H1 (cell line): ENCODE measurements at regions not wholly inside any gene's neighbourhood (a gene's known extent, or its start where the extent isn't known, plus 50 kb on each side); places are given as distances from the start of the nearest gene placed in this dataset.

Experiments
- CTCF ChIA-PET: fragments of 300-600 bp; sonication (Branson Sonifier 250); formaldehyde crosslinking; loops from one replicate; lab custom pipeline; 2021; ENCODE audit not compliant: partially characterized antibody; lab: Charles Lee
- POLR2A ChIA-PET: fragments of 300-600 bp; sonication (Branson Sonifier 250); formaldehyde crosslinking; loops from one replicate; lab custom pipeline; 2021; ENCODE audit warnings: inconsistent platforms; ENCODE audit not compliant: partially characterized antibody; lab: Charles Lee
- DNase-seq, 2 experiments: peaks; one replicate each; pipeline versions ENCODE4 v3.0.0 to v3.0.0-alpha.2; 2010 to 2022; ENCODE audit warnings: low spot score in 2 of 2, low read depth in 1 of 2, mixed read lengths in 1 of 2
- FAIRE-seq: peaks from 2 replicates; lab custom pipeline; 2011; peaks lifted over from hg19 to GRCh38; lab: Jason Lieb, UNC
- H2AFZ ChIP-seq: 2 replicates; pipeline ENCODE4 v1.8.1; 2012; ENCODE audit warnings: low read length, inconsistent platforms
- H2AK5ac ChIP-seq: 2 replicates; pipeline ENCODE4 v1.6.1; 2013; ENCODE audit warnings: low read depth, low read length
- H2BK120ac ChIP-seq: replicated peaks from 2 replicates; pipeline ENCODE3; 2013; ENCODE audit warnings: low read depth, low read length, inconsistent platforms
- H2BK12ac ChIP-seq: 2 replicates; pipeline ENCODE4 v1.6.1; 2013; ENCODE audit warnings: low read depth, low read length
- H2BK15ac ChIP-seq: 2 replicates; pipeline ENCODE4 v1.6.1; 2013; ENCODE audit warnings: low read length
- H2BK20ac ChIP-seq: 2 replicates; pipeline ENCODE4 v1.6.1; 2013; ENCODE audit warnings: low read length
- H2BK5ac ChIP-seq: 2 replicates; pipeline ENCODE4 v1.6.1; 2013; ENCODE audit warnings: low read depth, low read length
- H3K14ac ChIP-seq: 2 replicates; pipeline ENCODE4 v1.6.1; 2013; ENCODE audit warnings: inconsistent platforms; ENCODE audit not compliant: insufficient read length
- H3K18ac ChIP-seq: 2 replicates; pipeline ENCODE4 v1.6.1; 2013; ENCODE audit warnings: low read length; ENCODE audit errors: extremely low read depth
- H3K23ac ChIP-seq: 2 replicates; pipeline ENCODE4 v1.6.1; 2013; ENCODE audit warnings: inconsistent platforms; ENCODE audit not compliant: insufficient read length
- H3K23me2 ChIP-seq: 2 replicates; pipeline ENCODE4 v1.6.1; 2013; ENCODE audit warnings: low read depth, low read length
- H3K27ac ChIP-seq: 2 replicates; pipeline ENCODE4 v1.6.1; 2011; ENCODE audit warnings: low read depth, low read length, inconsistent platforms
- H3K27me3 ChIP-seq, 4 experiments: replicated peaks in 1 of 4; 1 replicate in 1 of 4; 2 replicates in 3 of 4; pipeline versions ENCODE4 v1.6.1 to v1.8.1; 2011 to 2013; ENCODE audit warnings: low read length in 3 of 4, mild to moderate bottlenecking in 3 of 4, inconsistent platforms in 2 of 4, mixed read lengths in 2 of 4, moderate library complexity in 1 of 4; ENCODE audit not compliant: control insufficient read depth in 3 of 4, insufficient read depth in 3 of 4; ENCODE audit errors: extremely low read depth in 1 of 4
- H3K36me3 ChIP-seq, 4 experiments: 2 replicates each; pipeline versions ENCODE4 v1.6.1 to v1.8.1; 2011 to 2013; ENCODE audit warnings: mild to moderate bottlenecking in 4 of 4, low read length in 3 of 4, moderate library complexity in 2 of 4, control low read depth in 1 of 4, inconsistent platforms in 1 of 4; ENCODE audit not compliant: insufficient read depth in 4 of 4, control insufficient read depth in 2 of 4
- H3K4ac ChIP-seq: replicated peaks from 2 replicates; pipeline ENCODE3; 2013; ENCODE audit warnings: low read length, low read depth, mixed read lengths, inconsistent platforms; ENCODE audit not compliant: insufficient read length
- H3K4me1 ChIP-seq, 4 experiments: replicated peaks in 1 of 4; 1 replicate in 1 of 4; 2 replicates in 3 of 4; pipeline versions ENCODE4 v1.6.1 to v1.8.1; 2011 to 2013; ENCODE audit warnings: low read length in 3 of 4, inconsistent platforms in 2 of 4, mixed read lengths in 1 of 4; ENCODE audit not compliant: insufficient read depth in 4 of 4, control insufficient read depth in 3 of 4
- H3K4me2 ChIP-seq, 2 experiments: 2 replicates each; pipeline versions ENCODE4 v1.6.1 to v1.8.1; 2011 to 2013; ENCODE audit warnings: low read depth in 2 of 2, low read length in 2 of 2, control low read depth in 1 of 2, inconsistent platforms in 1 of 2, mild to moderate bottlenecking in 1 of 2; ENCODE audit not compliant: insufficient read depth in 1 of 2
- H3K4me3 ChIP-seq, 4 experiments: fragments of 200-600, 300-600 bp in 1 of 4; sonication (generic), shearing (Covaris generic), sonication (Bioruptor Twin) in 1 of 4; 2 replicates each; pipeline versions ENCODE4 v1.5.1 to v1.8.1; 2011 to 2016; ENCODE audit warnings: low read length in 4 of 4, low read depth in 3 of 4, control low read depth in 2 of 4, inconsistent platforms in 2 of 4, mild to moderate bottlenecking in 2 of 4, mixed read lengths in 1 of 4, moderate library complexity in 1 of 4; ENCODE audit not compliant: insufficient read depth in 2 of 4; ENCODE audit errors: extremely low read depth in 1 of 4
- H3K56ac ChIP-seq: replicated peaks from 2 replicates; pipeline ENCODE3; 2013; ENCODE audit warnings: low read depth, mild to moderate bottlenecking, mixed read lengths, low read length, inconsistent platforms; ENCODE audit not compliant: insufficient read length
- H3K79me1 ChIP-seq: 2 replicates; pipeline ENCODE4 v1.6.1; 2013; ENCODE audit warnings: low read depth, low read length, control low read depth
- H3K79me2 ChIP-seq, 2 experiments: 2 replicates each; pipeline versions ENCODE4 v1.6.1 to v1.8.1; 2012 to 2013; ENCODE audit warnings: low read length in 2 of 2, mild to moderate bottlenecking in 2 of 2, inconsistent platforms in 1 of 2; ENCODE audit not compliant: insufficient read depth in 2 of 2, control insufficient read depth in 1 of 2
- H3K9ac ChIP-seq, 4 experiments: replicated peaks in 1 of 4; 1 replicate in 1 of 4; 2 replicates in 3 of 4; pipeline versions ENCODE4 v1.6.1 to v1.8.1; 2011 to 2013; ENCODE audit warnings: low read depth in 3 of 4, low read length in 3 of 4, control low read depth in 2 of 4, mild to moderate bottlenecking in 2 of 4, moderate library complexity in 2 of 4, inconsistent platforms in 1 of 4; ENCODE audit errors: extremely low read depth in 1 of 4
- H3K9me3 ChIP-seq, 2 experiments: 2 replicates each; pipeline versions ENCODE4 v1.6.1 to v1.8.1; 2012 to 2013; ENCODE audit warnings: mild to moderate bottlenecking in 2 of 2, moderate library complexity in 2 of 2, control low read depth in 1 of 2, inconsistent platforms in 1 of 2, low read depth in 1 of 2, low read length in 1 of 2, mixed read lengths in 1 of 2; ENCODE audit not compliant: insufficient read depth in 2 of 2
- H4K20me1 ChIP-seq, 2 experiments: replicated peaks in 1 of 2; 2 replicates each; pipeline versions ENCODE3 to v1.8.1; 2011 to 2013; ENCODE audit warnings: inconsistent platforms in 2 of 2, low read length in 2 of 2, mild to moderate bottlenecking in 1 of 2; ENCODE audit not compliant: insufficient read depth in 2 of 2, control insufficient read depth in 1 of 2
- H4K5ac ChIP-seq: 2 replicates; pipeline ENCODE4 v1.6.1; 2013; ENCODE audit warnings: low read length, low read depth, mixed read lengths, inconsistent platforms; ENCODE audit not compliant: insufficient read length
- H4K8ac ChIP-seq: 2 replicates; pipeline ENCODE4 v1.8.0; 2013; ENCODE audit warnings: mild to moderate bottlenecking, moderate library complexity, low read length, inconsistent platforms; ENCODE audit not compliant: insufficient read depth; ENCODE audit errors: extremely low read depth
- H4K91ac ChIP-seq: replicated peaks from 2 replicates; pipeline ENCODE3; 2013; ENCODE audit warnings: low read length, mixed read lengths, inconsistent platforms; ENCODE audit not compliant: insufficient read length
- BRCA1 ChIP-seq: IDR thresholded peaks from 2 replicates; pipeline ENCODE4 v1.6.1; 2012; ENCODE audit warnings: low read depth, low read length, improper control_type of control experiment
- CEBPB ChIP-seq: IDR thresholded peaks from 2 replicates; pipeline ENCODE4 v1.6.1; 2012; ENCODE audit warnings: low read depth, low read length
- GTF2F1 ChIP-seq: IDR thresholded peaks from 2 replicates; pipeline ENCODE4 v1.6.1; 2012; ENCODE audit warnings: low read depth, low read length, improper control_type of control experiment, borderline replicate concordance
- MAFK ChIP-seq: IDR thresholded peaks from 2 replicates; pipeline ENCODE4 v1.6.1; 2012; ENCODE audit warnings: low read depth, mild to moderate bottlenecking, improper control_type of control experiment, low read length
- NRF1 ChIP-seq: IDR thresholded peaks from 2 replicates; pipeline ENCODE4 v1.6.1; 2011; ENCODE audit warnings: mild to moderate bottlenecking, low read depth, low read length, improper control_type of control experiment
- SAP30 ChIP-seq: fragments of 300-600 bp; sonication (generic); IDR thresholded peaks from 2 replicates; pipeline ENCODE4 v1.7.1; 2012; ENCODE audit warnings: low read length, moderate library complexity, mild to moderate bottlenecking, inconsistent platforms; ENCODE audit not compliant: insufficient read depth, insufficient replicate concordance
- SP2 ChIP-seq: IDR thresholded peaks from 2 replicates; pipeline ENCODE4 v1.6.1; 2012; ENCODE audit warnings: mild to moderate bottlenecking, low read length, inconsistent platforms
- ZNF274 ChIP-seq: IDR thresholded peaks from 2 replicates; pipeline ENCODE4 v1.7.0; 2012; ENCODE audit warnings: low read length, borderline replicate concordance; ENCODE audit errors: extremely low read depth
- WGBS, 2 experiments: shearing (Covaris generic) in 1 of 2; methylation state at CpG; one replicate each; pipeline versions ENCODE4 v1.1.6 to v1.1.7; 2013 to 2015; ENCODE audit warnings: low lambda C conversion rate in 2 of 2, mixed read lengths in 2 of 2, inconsistent platforms in 1 of 2, low coverage in 1 of 2, missing lambda C conversion rate in 1 of 2; ENCODE audit not compliant: insufficient replicate concordance in 2 of 2, insufficient coverage in 1 of 2, insufficient read length in 1 of 2; ENCODE audit errors: extremely low coverage in 1 of 2, missing lambda C conversion rate in 1 of 2; 5-methylcytosine and 5-hydroxymethylcytosine counted together
- TF ChIP-seq, protein P1 (sequence below): IDR thresholded peaks from 2 replicates; pipeline ENCODE4 v1.6.1; 2011; ENCODE audit warnings: low read depth, mild to moderate bottlenecking, low read length; ENCODE audit not compliant: insufficient read depth

DNA sequence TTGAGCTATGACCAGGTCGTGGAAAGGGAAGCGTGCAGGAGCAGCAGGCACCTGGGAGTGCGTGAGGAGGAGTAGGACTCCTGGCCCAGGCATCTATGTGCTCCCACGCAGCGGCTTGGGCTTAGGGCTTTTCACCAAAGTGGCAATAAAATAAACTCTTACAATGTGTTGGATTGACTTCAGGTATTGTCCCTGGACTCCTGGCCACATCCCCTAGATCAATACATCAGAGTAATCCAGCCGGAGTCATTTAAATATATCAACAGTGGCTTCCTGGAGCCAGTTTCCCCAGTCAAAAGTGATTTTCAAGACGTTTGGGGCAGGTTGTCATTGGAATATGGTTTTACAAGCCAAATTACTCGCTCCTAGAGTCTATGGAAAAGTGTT is 344.4 kb downstream of the WDR11 start:
- Histone ChIP-seq H2AK5ac (no peak overlapping the region), H3K23me2 (no peaks in the 10 kb centered on the region), H3K18ac (no peak overlapping the region), H4K8ac (no peak overlapping the region), H3K9ac (no peak overlapping the region), H3K23ac (no peak overlapping the region), H3K14ac (no peak overlapping the region), H2BK120ac (no peak overlapping the region), H4K5ac (no peak overlapping the region), H2BK5ac (no peak overlapping the region), H3K9me3 (no peaks in the 10 kb centered on the region), H3K4me2 (no peak overlapping the region), H2BK15ac (no peak overlapping the region), H3K27ac (no peak overlapping the region), H3K4ac (no peak overlapping the region), H3K56ac (no peak overlapping the region), H4K20me1 (no peaks in the 10 kb centered on the region), H2AFZ (no peak overlapping the region), H3K4me1 (no peaks in the 10 kb centered on the region), H2BK12ac (no peak overlapping the region), H3K79me2 (no peaks in the 10 kb centered on the region), H3K36me3 (no peaks in the 10 kb centered on the region), H3K27me3 (no peaks in the 10 kb centered on the region), H4K91ac (no peak overlapping the region), H3K79me1 (no peaks in the 10 kb centered on the region), H3K4me3 (no peak overlapping the region), H2BK20ac (no peak overlapping the region)
- DNase-seq (no peak), FAIRE-seq (no peak)
- CTCF ChIA-PET, result no interaction called here
- WGBS, 2 experiments, result 82% methylated on average over 8 of the region's 8 CpGs; no CpG with 5 or more reads in 1 of the 2 experiments
- POLR2A ChIA-PET, result no interaction called here
- TF ChIP-seq MAFK, result no peak
- no peak for TF ChIP-seq SP2
- no peak for TF ChIP-seq NRF1
- no peak for TF ChIP-seq CEBPB
- TF ChIP-seq SAP30, result no peak
- TF ChIP-seq, protein P1, sequence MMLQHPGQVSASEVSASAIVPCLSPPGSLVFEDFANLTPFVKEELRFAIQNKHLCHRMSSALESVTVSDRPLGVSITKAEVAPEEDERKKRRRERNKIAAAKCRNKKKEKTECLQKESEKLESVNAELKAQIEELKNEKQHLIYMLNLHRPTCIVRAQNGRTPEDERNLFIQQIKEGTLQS, result no peak
- no peak for TF ChIP-seq ZNF274
- TF ChIP-seq BRCA1, result no peak
- TF ChIP-seq GTF2F1, result no peak
